ENCODE measurements at regions not wholly inside any gene's neighbourhood (a gene's known extent, or its start where the extent isn't known, plus 50 kb on each side); places are given as distances from the start of the nearest gene placed in this dataset.
"Not testable (repeated sequence)": the region's sequence is repeated elsewhere in the genome, so short reads cannot be mapped to it uniquely, and the experiment has no call there.

GRCh38 chr1:221863635-221864034 is 121.7 kb upstream of the DUSP10 start:
- Histone ChIP-seq H3K9me3 (replicated peaks) (no peaks in the 10 kb centered on the region), H3K4me3 (no peak overlapping the region), H3K27ac (replicated peaks) (no peak overlapping the region), H3K36me3 (no peaks in the 10 kb centered on the region), H3K4me1 (no peaks in the 10 kb centered on the region), H3K27me3 (ENCODE audit: low read depth) (no peaks in the 10 kb centered on the region)
- DNase-seq = no peak
- intact Hi-C loops (cut with micrococcal nuclease) = no loop called here
- TF ChIP-seq, protein P1, sequence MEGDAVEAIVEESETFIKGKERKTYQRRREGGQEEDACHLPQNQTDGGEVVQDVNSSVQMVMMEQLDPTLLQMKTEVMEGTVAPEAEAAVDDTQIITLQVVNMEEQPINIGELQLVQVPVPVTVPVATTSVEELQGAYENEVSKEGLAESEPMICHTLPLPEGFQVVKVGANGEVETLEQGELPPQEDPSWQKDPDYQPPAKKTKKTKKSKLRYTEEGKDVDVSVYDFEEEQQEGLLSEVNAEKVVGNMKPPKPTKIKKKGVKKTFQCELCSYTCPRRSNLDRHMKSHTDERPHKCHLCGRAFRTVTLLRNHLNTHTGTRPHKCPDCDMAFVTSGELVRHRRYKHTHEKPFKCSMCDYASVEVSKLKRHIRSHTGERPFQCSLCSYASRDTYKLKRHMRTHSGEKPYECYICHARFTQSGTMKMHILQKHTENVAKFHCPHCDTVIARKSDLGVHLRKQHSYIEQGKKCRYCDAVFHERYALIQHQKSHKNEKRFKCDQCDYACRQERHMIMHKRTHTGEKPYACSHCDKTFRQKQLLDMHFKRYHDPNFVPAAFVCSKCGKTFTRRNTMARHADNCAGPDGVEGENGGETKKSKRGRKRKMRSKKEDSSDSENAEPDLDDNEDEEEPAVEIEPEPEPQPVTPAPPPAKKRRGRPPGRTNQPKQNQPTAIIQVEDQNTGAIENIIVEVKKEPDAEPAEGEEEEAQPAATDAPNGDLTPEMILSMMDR (IDR thresholded peaks at IDR 0.05; ENCODE audit: borderline replicate concordance) = no peak

- Histone ChIP-seq H3K27me3 (ENCODE audit: low read depth) (no peaks in the 10 kb centered on the region), H3K4me3 (no peak overlapping the region), H3K36me3 (no peaks in the 10 kb centered on the region), H3K4me1 (no peaks in the 10 kb centered on the region), H3K9me3 (replicated peaks) (no peaks in the 10 kb centered on the region), H3K27ac (replicated peaks) (no peak overlapping the region)
- intact Hi-C loops (cut with micrococcal nuclease) = no loop called here
- TF ChIP-seq, protein P1 (IDR thresholded peaks at IDR 0.05; ENCODE audit: borderline replicate concordance) = no peak
- no peak for DNase-seq
Measured at GRCh38 chr1:221862971-221863370, 121.1 kb upstream of the DUSP10 start.

DNA sequence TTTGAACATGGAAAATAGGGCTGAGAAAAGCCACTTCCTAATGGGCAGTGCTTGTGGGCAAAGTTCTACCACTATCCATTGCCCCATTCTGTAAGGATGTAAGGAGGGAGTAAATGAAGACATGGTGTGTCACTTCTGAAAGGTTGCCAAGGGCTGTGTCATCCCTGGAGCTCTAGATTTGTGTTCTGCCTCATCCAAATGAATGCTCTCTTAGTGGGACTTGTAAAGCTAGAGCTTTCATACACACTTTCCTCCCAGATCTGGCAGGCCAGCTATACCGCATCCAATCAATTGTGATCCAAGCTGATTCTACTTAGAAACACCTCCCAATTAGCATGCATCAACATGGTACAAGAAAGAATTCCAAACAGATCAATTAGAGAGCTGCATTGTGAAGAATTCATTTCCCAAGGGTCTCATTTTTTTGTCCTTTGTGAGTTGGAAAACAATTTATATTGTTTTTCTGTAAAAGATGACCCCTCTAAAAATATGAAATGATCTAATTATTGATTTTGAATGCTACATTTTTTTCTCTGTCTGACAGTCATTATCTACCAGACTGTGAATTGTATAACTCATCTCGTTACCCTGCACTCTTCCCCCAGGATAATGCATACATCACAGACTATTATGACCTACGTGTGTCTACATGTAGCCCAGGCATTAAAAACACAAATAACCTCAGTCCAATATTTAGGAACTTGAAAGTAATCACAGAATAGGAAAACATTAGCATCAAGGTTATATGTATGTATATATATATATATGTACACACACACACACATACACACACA is 117.1 kb upstream of the DUSP10 start:
- H3K4me3 ChIP-seq = no peak overlapping the region
- intact Hi-C loops (cut with micrococcal nuclease) = no loop called here
- no peaks in the 10 kb centered on the region for H3K9me3 ChIP-seq (replicated peaks)
- no peaks in the 10 kb centered on the region for H3K4me1 ChIP-seq
- no peak for DNase-seq
- no peaks in the 10 kb centered on the region for H3K36me3 ChIP-seq
- TF ChIP-seq, protein P1 (IDR thresholded peaks at IDR 0.05; ENCODE audit: borderline replicate concordance) = no peak
- no peak overlapping the region for H3K27ac ChIP-seq (replicated peaks)
- no peaks in the 10 kb centered on the region for H3K27me3 ChIP-seq (ENCODE audit: low read depth)

- intact Hi-C loops (cut with micrococcal nuclease); H3K9me3 ChIP-seq (replicated peaks); H3K27ac ChIP-seq (replicated peaks); H3K36me3 ChIP-seq; DNase-seq; H3K4me3 ChIP-seq; H3K27me3 ChIP-seq (ENCODE audit: low read depth); H3K4me1 ChIP-seq: not testable (repeated sequence)
Measured at GRCh38 chr1:221857094-221857444, 115.2 kb upstream of the DUSP10 start.

DNA sequence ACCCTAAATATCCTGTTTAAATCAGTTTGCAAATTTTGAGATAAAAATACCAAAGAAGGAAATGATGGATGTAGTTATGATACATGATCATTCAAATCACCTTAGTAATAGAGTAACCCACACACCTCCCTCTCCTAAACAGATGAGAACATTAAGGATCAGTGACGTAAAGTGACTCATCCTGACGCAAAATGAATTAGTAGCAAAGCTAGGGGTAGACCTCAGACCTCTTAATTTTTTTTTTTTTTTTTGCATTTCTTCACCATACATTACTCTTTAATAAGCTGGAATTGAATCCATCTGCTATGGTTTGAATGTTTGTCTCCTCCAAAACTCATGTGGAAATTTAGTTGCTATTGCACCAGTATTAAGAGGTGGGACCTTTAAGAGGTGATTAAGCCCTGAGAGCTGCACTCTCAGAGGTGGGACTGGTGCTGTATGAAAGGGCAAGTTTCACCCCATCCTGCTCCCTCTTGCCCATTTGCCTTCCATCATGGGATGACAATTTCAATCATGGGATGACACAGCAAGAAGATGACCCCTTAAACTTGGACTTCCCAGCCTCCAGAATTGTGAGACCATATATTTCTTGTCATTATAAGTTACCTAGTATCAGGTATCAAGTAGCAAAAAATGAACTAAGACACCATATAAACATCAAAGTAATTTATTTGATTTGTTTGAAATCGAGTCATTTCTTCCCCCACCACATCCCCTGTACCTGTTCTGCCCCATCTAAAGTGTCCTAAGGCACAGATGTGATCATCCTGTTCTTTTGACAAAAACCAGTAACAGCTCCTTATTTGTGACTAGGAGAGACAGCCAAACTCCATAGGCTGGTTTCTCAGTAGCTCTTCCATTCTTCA is 114.6 kb upstream of the DUSP10 start:
- Histone ChIP-seq H3K27me3 (ENCODE audit: low read depth) (no peaks in the 10 kb centered on the region), H3K27ac (replicated peaks) (no peak overlapping the region), H3K4me3 (no peak overlapping the region), H3K4me1 (no peaks in the 10 kb centered on the region), H3K9me3 (replicated peaks) (no peaks in the 10 kb centered on the region), H3K36me3 (no peaks in the 10 kb centered on the region)
- intact Hi-C loops (cut with micrococcal nuclease) = no loop called here
- TF ChIP-seq, protein P1 (IDR thresholded peaks at IDR 0.05; ENCODE audit: borderline replicate concordance) = no peak
- no peak for DNase-seq

GRCh38 chr1:221855156-221855555 is 113.3 kb upstream of the DUSP10 start:
- Histone ChIP-seq H3K27me3 (ENCODE audit: low read depth) (no peaks in the 10 kb centered on the region), H3K27ac (replicated peaks) (no peak overlapping the region), H3K36me3 (no peaks in the 10 kb centered on the region), H3K4me3 (no peak overlapping the region), H3K4me1 (no peaks in the 10 kb centered on the region), H3K9me3 (replicated peaks) (no peaks in the 10 kb centered on the region)
- no peak for DNase-seq
- TF ChIP-seq, protein P1 (IDR thresholded peaks at IDR 0.05; ENCODE audit: borderline replicate concordance) = no peak
- intact Hi-C loops (cut with micrococcal nuclease) = no loop called here
